Endothelial cell of umbilical vein (primary cell): ENCODE measurements at regions not wholly inside any gene's neighbourhood (a gene's known extent, or its start where the extent isn't known, plus 50 kb on each side); places are given as distances from the start of the nearest gene placed in this dataset.

Experiments used
- BruUV-seq: library from RNA; stranded (reverse); fragments of 400-500 nt; replicated peaks from 2 replicates; lab custom pipeline; 2021; lab: Mats Ljungman, UMichigan
- CTCF ChIA-PET: fragments of 300-600, 350-600 bp; sonication (Branson Sonifier 250); formaldehyde crosslinking; loops from one replicate; lab custom pipeline; 2021; ENCODE audit warnings: antibody characterized with exemption, inconsistent platforms; lab: Charles Lee
- POLR2A ChIA-PET: fragments of 300-600, 350-600 bp; sonication (Branson Sonifier 250); formaldehyde crosslinking; loops from one replicate; lab custom pipeline; 2021; ENCODE audit warnings: antibody characterized with exemption, inconsistent platforms; lab: Charles Lee
- DNase-seq: peaks from one replicate; pipeline ENCODE4 v3.0.0-alpha.2; 2011; ENCODE audit warnings: low read depth, low spot score
- FAIRE-seq: peaks from 2 replicates; lab custom pipeline; 2011; peaks lifted over from hg19 to GRCh38; lab: Jason Lieb, UNC
- H2AFZ ChIP-seq: 2 replicates; pipeline ENCODE4 v1.6.0; 2012; ENCODE audit warnings: low read depth, low read length, control low read depth, inconsistent platforms
- H3K27ac ChIP-seq: 2 replicates; pipeline ENCODE4 v1.5.1; 2011; ENCODE audit warnings: low read depth, mild to moderate bottlenecking, control low read depth, low read length, moderate library complexity; ENCODE audit not compliant: insufficient read depth
- H3K27me3 ChIP-seq, 2 experiments: 2 replicates each; pipeline versions ENCODE4 v1.6.0 to v1.6.1; 2011; ENCODE audit warnings: low read length in 2 of 2, mixed read lengths in 1 of 2; ENCODE audit not compliant: control insufficient read depth in 2 of 2, insufficient read depth in 2 of 2
- H3K36me3 ChIP-seq, 2 experiments: 2 replicates in 1 of 2; 3 replicates in 1 of 2; pipeline ENCODE4 v1.5.1; 2011; ENCODE audit warnings: low read length in 2 of 2, mild to moderate bottlenecking in 1 of 2, moderate library complexity in 1 of 2; ENCODE audit not compliant: control insufficient read depth in 2 of 2, insufficient read depth in 2 of 2; ENCODE audit errors: extremely low read depth in 1 of 2
- H3K4me1 ChIP-seq: 3 replicates; pipeline ENCODE4 v1.5.1; 2011; ENCODE audit warnings: mild to moderate bottlenecking, low read length; ENCODE audit not compliant: control insufficient read depth, insufficient read depth; ENCODE audit errors: extremely low read depth
- H3K4me2 ChIP-seq: 2 replicates; pipeline ENCODE4 v1.6.1; 2011; ENCODE audit warnings: low read length, control low read depth, mixed read lengths; ENCODE audit not compliant: insufficient read depth
- H3K4me3 ChIP-seq, 3 experiments: fragments of 200-600 bp in 1 of 3; sonication (generic), shearing (Covaris generic) in 1 of 3; replicated peaks in 1 of 3; 2 replicates each; pipeline ENCODE4 v1.5.1; 2011 to 2016; ENCODE audit warnings: control low read depth in 3 of 3, low read length in 3 of 3, mild to moderate bottlenecking in 2 of 3, inconsistent platforms in 1 of 3, low read depth in 1 of 3, moderate library complexity in 1 of 3; ENCODE audit not compliant: insufficient read depth in 1 of 3
- H3K79me2 ChIP-seq: 2 replicates; pipeline ENCODE4 v1.6.0; 2012; ENCODE audit warnings: low read length, inconsistent platforms; ENCODE audit not compliant: control insufficient read depth, insufficient read depth
- H3K9ac ChIP-seq: replicated peaks from 2 replicates; pipeline ENCODE3; 2011; ENCODE audit warnings: low read length, control low read depth; ENCODE audit not compliant: insufficient read depth; ENCODE audit errors: extremely low read depth
- H3K9me1 ChIP-seq: replicated peaks from 3 replicates; pipeline ENCODE4 v1.6.0; 2011; ENCODE audit warnings: mild to moderate bottlenecking, low read length; ENCODE audit not compliant: control insufficient read depth, insufficient read depth; ENCODE audit errors: extremely low read depth
- H3K9me3 ChIP-seq: replicated peaks from 2 replicates; pipeline ENCODE4 v1.5.1; 2012; ENCODE audit warnings: low read length, inconsistent platforms; ENCODE audit not compliant: control insufficient read depth, insufficient read depth
- H4K20me1 ChIP-seq: replicated peaks from 2 replicates; pipeline ENCODE3; 2011; ENCODE audit warnings: mild to moderate bottlenecking, low read length; ENCODE audit not compliant: control insufficient read depth, insufficient read depth; ENCODE audit errors: extremely low read depth
- CTCF ChIP-seq, 2 donors: IDR thresholded peaks; 1 replicate in 1 of 2; 2 replicates in 1 of 2; pipeline ENCODE4 v1.5.1; 2011; ENCODE audit warnings: low read length in 2 of 2, mild to moderate bottlenecking in 2 of 2, moderate library complexity in 2 of 2, control low read depth in 1 of 2, inconsistent platforms in 1 of 2, low read depth in 1 of 2; ENCODE audit not compliant: insufficient read depth in 1 of 2; ENCODE audit errors: extremely low read depth in 1 of 2
- EZH2 ChIP-seq: IDR thresholded peaks from 2 replicates; pipeline ENCODE4 v1.6.1; 2012; ENCODE audit warnings: borderline replicate concordance, low read depth, mild to moderate bottlenecking, moderate library complexity, low read length, inconsistent platforms; ENCODE audit not compliant: severe bottlenecking
- FOS ChIP-seq: IDR thresholded peaks from 2 replicates; pipeline ENCODE4 v1.6.1; 2011; ENCODE audit warnings: mild to moderate bottlenecking, low read length, moderate library complexity, borderline replicate concordance; ENCODE audit not compliant: insufficient read depth
- GATA2 ChIP-seq: IDR thresholded peaks from 2 replicates; pipeline ENCODE4 v1.7.0; 2011; ENCODE audit warnings: low read depth, mild to moderate bottlenecking, moderate library complexity, mixed read lengths, low read length; ENCODE audit not compliant: insufficient read length, insufficient read depth
- JUN ChIP-seq: IDR thresholded peaks from 2 replicates; pipeline ENCODE4 v1.6.1; 2011; ENCODE audit warnings: borderline replicate concordance, low read depth; ENCODE audit not compliant: insufficient read length, insufficient read depth
- MAX ChIP-seq: IDR thresholded peaks from 2 replicates; pipeline ENCODE4 v1.6.1; 2011; ENCODE audit not compliant: insufficient read depth, insufficient read length
- MYC ChIP-seq: IDR thresholded peaks from one replicate; pipeline ENCODE4 v1.6.1; 2011; ENCODE audit warnings: mild to moderate bottlenecking, low read depth, low read length
- POLR2A ChIP-seq: IDR thresholded peaks from 2 replicates; pipeline ENCODE4 v1.6.1; 2012; ENCODE audit warnings: low read depth, mild to moderate bottlenecking, control low read depth, low read length
- POLR2AphosphoS5 ChIP-seq: IDR thresholded peaks from 2 replicates; pipeline ENCODE4 v1.6.1; 2012; ENCODE audit warnings: low read depth, mild to moderate bottlenecking, control low read depth, low read length, moderate library complexity; ENCODE audit not compliant: insufficient read depth
- dilution Hi-C: fragments of 300-500 bp; cut with MboI; formaldehyde crosslinking; loops from one replicate; pipeline ENCODE4 v1.15.0; 2019; ENCODE audit warnings: low sequenced_read_pairs; ENCODE audit not compliant: extremely low pct_ligation_motif_present
- intact Hi-C: fragments of 100-400 bp; cut with micrococcal nuclease; formaldehyde crosslinking; loops from one replicate; pipeline ENCODE4 v1.10.0; 2022

- dilution Hi-C loops (no loop called here), intact Hi-C loops (no loop called here)
- no peak for FAIRE-seq
- Histone ChIP-seq H3K27me3 (no peaks in the 10 kb centered on the region), H3K9me3 (no peaks in the 10 kb centered on the region), H3K36me3 (no peaks in the 10 kb centered on the region), H3K27ac (no peak overlapping the region), H3K79me2 (no peaks in the 10 kb centered on the region), H3K4me1 (no peaks in the 10 kb centered on the region), H3K9me1 (no peaks in the 10 kb centered on the region), H3K4me3 (no peak overlapping the region), H2AFZ (no peak overlapping the region), H4K20me1 (no peaks in the 10 kb centered on the region), H3K9ac (no peak overlapping the region), H3K4me2 (no peak overlapping the region)
- no TSS peak for BruUV-seq
- no peak for DNase-seq
- POLR2A ChIA-PET = no interaction called here
- CTCF ChIA-PET = no interaction called here
- TF ChIP-seq CTCF (IDR thresholded peaks at IDR 0.05; ENCODE audit: extremely low read depth in 1 of 2, insufficient read depth in 1 of 2, low read depth in 1 of 2, low read length in 2 of 2) (no peak), POLR2A (no peak), MYC (no peak), FOS (no peak)
Measured at GRCh38 chr5:52043543-52043942, 660.3 kb downstream of the ISL1 start.

- Histone ChIP-seq H3K4me2 (no peak overlapping the region), H3K79me2 (no peaks in the 10 kb centered on the region), H3K4me1 (no peaks in the 10 kb centered on the region), H2AFZ (no peak overlapping the region), H3K9ac (no peak overlapping the region), H3K36me3 (no peaks in the 10 kb centered on the region), H4K20me1 (no peaks in the 10 kb centered on the region), H3K9me3 (no peaks in the 10 kb centered on the region), H3K9me1 (no peaks in the 10 kb centered on the region), H3K27me3 (no peaks in the 10 kb centered on the region), H3K27ac (no peak overlapping the region), H3K4me3 (no peak overlapping the region)
- BruUV-seq = no TSS peak
- ChIA-PET CTCF (no interaction called here), POLR2A (no interaction called here)
- dilution Hi-C loops = no loop called here
- no peak for TF ChIP-seq JUN
- TF ChIP-seq MYC = no peak
- no peak for TF ChIP-seq POLR2A
- no peak for TF ChIP-seq POLR2AphosphoS5
- TF ChIP-seq EZH2 = no peak
- no peak for TF ChIP-seq MAX
- TF ChIP-seq GATA2 = no peak
- TF ChIP-seq CTCF (IDR thresholded peaks at IDR 0.05; ENCODE audit: extremely low read depth in 1 of 2, insufficient read depth in 1 of 2, low read depth in 1 of 2, low read length in 2 of 2) = no peak
- no peak for TF ChIP-seq FOS
- intact Hi-C loops = no loop called here
- FAIRE-seq (no peak), DNase-seq (no peak)
Measured at GRCh38 chr5:52051759-52052158, 668.5 kb downstream of the ISL1 start.
